ENCODE measurements at regions not wholly inside any gene's neighbourhood (a gene's known extent, or its start where the extent isn't known, plus 50 kb on each side); places are given as distances from the start of the nearest gene placed in this dataset.
"Not testable (repeated sequence)": the region's sequence is repeated elsewhere in the genome, so short reads cannot be mapped to it uniquely, and the experiment has no call there.

GRCh38 chr22:26769663-26770062, 112.3 kb downstream of the MIAT start:
- no peak for DNase-seq (ENCODE audit: low read depth)

- DNase-seq (ENCODE audit: low read depth), result no peak
These were observed 113.2 kb downstream of the MIAT start for GRCh38 chr22:26770624-26771023.

DNA sequence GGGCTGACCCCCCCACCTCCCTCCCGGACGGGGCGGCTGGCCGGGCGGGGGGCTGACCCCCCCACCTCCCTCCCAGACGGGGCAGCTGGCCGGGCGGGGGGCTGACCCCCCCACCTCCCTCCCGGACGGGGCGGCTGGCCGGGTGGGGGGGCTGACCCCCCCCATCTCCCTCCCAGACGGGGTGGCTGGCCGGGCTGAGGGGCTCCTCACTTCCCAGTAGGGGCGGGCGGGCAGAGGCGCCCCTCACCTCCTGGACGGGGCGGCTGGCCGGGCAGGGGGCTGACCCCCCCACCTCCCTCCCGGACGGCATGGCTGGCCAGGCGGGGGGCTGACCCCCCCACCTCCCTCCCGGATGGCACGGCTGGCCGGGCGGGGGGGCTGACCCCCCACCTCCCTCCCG, 115.7 kb downstream of the MIAT start:
- not testable (repeated sequence) for DNase-seq (ENCODE audit: low read depth)

DNA sequence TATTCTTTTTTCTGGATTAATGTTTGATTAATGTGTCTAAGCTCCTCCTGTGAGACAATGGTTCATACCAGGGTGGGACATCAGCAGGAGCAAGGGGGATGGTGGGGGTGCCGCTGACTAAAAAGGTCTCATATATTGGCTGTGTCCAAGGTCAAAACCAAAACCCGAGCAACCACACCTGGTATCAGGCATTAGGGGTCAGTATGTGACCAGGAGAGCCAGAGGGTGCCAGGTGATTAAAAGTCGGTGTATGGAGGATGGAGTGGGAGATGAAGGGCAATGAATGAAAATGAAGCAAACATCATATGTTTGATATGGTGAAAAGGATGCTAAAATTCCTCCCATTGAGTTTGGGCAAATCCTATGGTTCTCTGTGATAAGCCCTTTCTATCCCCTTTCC, 118.0 kb downstream of the MIAT start:
- DNase-seq (ENCODE audit: low read depth), result no peak

GRCh38 chr22:26777156-26777801, 119.9 kb downstream of the MIAT start:
- no peak for DNase-seq (ENCODE audit: low read depth)

DNA sequence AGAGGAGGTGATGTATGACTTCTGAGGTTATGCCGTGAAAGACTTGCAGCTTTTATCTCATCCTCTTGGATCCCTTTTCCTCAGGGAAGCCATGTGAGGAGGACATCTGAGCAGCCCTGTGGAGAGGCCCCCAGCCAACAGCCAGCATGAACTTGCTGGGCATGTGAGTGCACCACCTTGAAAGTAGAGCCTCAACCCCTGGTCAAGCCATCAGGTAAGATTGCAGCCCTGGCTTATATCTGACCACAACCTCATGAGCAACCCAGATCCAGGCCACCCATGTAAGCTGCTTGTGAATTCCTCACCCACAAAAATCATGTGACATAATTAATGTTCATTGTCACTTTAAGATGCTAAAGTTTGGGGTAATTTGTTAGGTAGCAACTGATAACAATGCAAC, 121.0 kb downstream of the MIAT start:
- no peak for DNase-seq (ENCODE audit: low read depth)

- DNase-seq (ENCODE audit: low read depth), result no peak
These were observed 121.7 kb downstream of the MIAT start for GRCh38 chr22:26779108-26779507.

GRCh38 chr22:26779929-26780328, 122.5 kb downstream of the MIAT start:
- no peak for DNase-seq (ENCODE audit: low read depth)

GRCh38 chr22:26780521-26780920, 123.1 kb downstream of the MIAT start:
- DNase-seq (ENCODE audit: low read depth), result no peak

GRCh38 chr22:26781062-26781461, 123.7 kb downstream of the MIAT start:
- no peak for DNase-seq (ENCODE audit: low read depth)

DNA sequence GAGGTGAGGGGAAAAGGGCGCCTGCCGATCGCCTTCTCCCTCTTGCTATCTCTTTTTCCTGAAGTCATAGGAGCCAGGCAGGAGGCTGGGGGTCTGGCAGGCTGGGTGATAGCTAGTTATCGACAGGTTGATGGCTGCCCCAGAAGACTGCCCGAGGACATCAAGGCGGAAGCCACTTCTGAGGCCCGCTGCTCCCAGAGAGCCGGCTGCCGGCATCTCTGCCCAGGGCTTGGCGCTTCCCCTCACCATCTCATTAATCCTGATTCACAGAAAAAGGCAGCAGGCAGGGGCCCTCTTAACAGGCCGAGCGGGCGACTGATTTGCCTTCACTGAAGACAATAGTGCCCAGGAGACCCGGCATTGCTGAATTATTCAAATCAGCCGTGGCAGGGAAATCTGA, 124.2 kb downstream of the MIAT start:
- no peak for DNase-seq (ENCODE audit: low read depth)

- DNase-seq (ENCODE audit: low read depth), result no peak
These were observed 126.5 kb downstream of the MIAT start for GRCh38 chr22:26783885-26784284.

DNA sequence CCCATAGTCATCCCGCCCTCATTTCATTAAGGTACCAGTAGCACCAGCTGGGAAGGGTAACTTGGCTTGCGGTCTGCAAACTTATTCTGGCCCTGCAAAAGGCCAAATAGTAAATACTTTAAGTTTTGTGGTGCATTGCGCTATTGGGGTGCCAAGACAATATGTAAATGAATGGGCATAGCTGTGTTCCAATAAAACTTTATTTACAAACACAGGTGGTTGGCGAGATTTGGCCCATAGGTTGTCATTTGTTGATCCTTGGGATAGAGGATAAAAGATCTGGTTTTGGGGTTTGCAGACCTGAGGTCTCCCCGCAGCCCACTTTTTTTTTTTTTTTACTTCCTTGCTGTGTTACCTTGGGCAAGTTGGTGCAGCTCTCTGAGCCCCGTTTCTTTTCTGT, 127.4 kb downstream of the MIAT start:
- DNase-seq (ENCODE audit: low read depth), result no peak

GRCh38 chr22:26785932-26786331, 128.5 kb downstream of the MIAT start:
- no peak for DNase-seq (ENCODE audit: low read depth)

- DNase-seq (ENCODE audit: low read depth), result no peak
These were observed 129.0 kb downstream of the MIAT start for GRCh38 chr22:26786398-26786797.

DNA sequence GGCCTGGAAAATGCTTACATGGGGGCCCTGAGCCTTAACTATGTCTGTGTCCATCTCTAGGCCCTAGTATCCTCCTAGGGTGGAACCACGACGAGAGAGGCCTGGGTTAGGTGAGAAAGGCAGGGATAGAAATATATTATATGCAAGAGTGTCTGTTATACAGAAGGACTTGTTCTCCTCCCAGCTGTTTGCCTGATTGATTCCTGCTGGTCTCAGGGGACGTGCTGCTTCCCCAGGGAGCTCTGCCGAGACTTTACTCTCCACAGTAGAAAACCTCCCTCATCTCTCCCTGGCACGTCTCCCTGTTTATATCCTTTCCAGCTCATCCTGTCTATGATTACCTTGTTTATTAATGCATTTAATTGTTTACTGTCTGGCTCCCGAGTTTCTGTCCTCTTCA, 132.6 kb downstream of the MIAT start:
- no peak for DNase-seq (ENCODE audit: low read depth)

DNA sequence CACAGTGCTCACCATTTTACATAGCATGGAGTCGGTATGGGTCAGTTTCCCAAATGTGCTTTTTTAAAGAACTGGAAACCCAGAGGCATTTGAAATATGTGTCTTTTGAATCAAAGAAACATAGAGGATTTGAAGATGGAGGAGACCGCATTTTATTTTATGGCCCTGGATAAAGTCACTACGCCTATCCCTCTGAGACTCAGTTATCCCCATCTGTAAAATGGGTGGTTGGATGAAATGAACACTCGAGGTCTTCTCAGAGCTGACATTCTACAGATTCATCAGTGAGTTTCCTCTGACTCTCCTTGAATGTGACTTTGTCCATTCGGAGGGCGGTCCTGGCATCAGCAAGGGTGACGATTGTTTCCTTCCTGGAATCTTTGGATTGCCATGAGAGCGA, 135.1 kb downstream of the MIAT start:
- DNase-seq (ENCODE audit: low read depth), result no peak

GRCh38 chr22:26796785-26797184, 139.4 kb downstream of the MIAT start:
- DNase-seq (ENCODE audit: low read depth), result no peak

GRCh38 chr22:26797910-26798309, 140.5 kb downstream of the MIAT start:
- DNase-seq (ENCODE audit: low read depth), result no peak

DNA sequence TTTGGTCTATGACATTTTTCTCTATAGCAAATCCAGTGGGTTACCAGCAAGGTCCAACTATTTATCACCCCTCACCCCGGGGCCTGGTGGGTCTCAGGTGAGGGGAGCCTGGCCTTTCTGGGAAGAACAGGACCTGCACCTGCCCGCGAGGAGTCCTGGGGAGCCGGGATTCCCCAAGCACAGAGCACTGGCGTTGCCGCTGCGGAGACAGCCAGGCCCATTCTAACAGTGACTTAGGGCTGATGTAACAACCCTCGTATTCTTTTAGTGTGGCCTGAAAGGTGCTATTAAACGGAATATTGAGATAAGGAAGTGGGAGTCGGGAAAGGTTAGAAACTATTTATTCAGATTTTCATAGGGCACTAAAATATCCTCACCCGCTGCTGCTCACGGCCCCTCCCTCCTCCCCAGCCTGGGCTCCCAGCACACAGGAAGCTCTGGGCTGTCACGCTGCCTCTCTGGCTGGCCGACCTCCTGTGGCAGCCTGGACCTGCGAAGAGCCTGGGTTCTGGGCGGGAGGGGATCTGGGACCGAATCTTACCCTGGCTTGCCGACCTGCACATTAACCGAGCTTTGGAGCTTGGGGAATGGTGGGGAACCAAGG, 141.2 kb downstream of the MIAT start:
- no peak for DNase-seq (ENCODE audit: low read depth)

GRCh38 chr22:26800858-26801257, 143.5 kb downstream of the MIAT start:
- no peak for DNase-seq (ENCODE audit: low read depth)

GRCh38 chr22:26801449-26801848, 144.1 kb downstream of the MIAT start:
- DNase-seq (ENCODE audit: low read depth), result no peak

DNA sequence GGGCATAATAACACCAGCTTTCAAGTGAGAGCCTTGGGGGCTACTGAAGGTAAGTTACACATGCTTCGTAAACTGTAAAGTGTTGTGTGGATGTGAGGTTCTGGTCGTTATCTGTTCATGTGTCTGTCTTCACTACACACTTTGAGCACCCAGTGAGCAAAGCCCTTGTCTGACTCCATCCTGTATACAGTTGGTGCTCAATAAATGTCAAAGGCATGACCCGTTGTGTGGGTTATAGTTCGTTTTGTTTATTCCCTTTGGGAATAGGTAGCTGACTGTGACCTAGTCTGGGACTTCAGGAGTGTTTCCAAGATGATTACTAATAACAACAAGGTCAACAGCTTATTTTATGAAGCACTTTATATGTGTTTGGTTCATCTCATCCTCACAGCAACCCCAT, 146.9 kb downstream of the MIAT start:
- DNase-seq (ENCODE audit: low read depth), result no peak

DNA sequence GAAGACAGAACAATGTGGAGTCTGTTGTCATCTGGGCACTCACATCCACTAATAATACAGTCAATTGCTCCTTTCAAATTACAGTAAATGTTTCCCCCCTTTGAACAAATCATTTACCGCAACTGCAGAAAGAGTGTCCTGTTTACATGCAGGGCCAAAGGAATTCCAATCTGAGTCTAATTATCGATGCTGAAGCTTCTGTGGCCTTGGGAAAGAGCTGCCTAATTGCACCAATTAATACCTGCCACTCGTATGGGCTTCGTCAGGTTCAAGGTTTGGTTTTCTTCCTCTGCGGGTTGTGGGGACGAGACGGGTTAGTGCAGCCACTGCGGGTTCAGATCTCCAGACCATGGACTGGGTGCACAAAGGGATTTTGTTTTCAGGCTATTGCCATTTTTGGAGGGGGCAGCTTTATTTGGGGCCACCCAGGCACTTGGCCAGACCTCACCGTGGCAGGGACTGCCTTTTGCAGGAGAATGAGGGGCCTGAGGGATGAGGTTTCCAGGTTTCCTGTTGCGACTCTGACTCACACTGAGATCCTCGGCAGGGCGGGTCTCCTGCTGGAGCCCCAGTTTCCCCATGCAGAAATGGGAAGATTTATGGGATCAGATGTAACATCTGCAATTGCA, 147.6 kb downstream of the MIAT start:
- DNase-seq (ENCODE audit: low read depth), result no peak

Measured in activated T-cell treated with anti-CD3 and anti-CD28 coated beads for 24 hours (primary cell).